ENCODE measurements at regions not wholly inside any gene's neighbourhood (a gene's known extent, or its start where the extent isn't known, plus 50 kb on each side); places are given as distances from the start of the nearest gene placed in this dataset.
A peak's percentile ranks its signal among the peaks of the same experiment; 100 is the strongest.

DNA sequence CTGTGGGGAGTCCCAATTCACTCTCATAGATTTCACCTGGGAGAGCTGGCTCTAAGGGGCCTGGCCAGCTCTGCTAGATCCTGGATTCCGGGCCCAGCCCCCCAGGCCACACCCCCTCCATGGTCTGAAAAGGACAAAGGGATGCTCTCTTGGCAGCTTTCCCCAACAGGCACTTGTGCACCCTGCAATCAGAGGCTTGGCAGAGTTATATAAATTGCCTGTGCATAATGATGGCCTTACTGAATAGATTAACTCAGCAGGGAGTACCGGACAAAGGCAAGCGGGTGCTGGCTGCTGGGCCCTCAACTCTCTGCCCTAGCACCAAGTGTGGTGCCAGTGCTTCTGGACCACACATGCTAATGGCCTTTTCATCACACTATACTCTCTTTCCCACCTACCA is 461.6 kb downstream of the BUD13 start (continued):
- TF ChIP-seq, protein P1, sequence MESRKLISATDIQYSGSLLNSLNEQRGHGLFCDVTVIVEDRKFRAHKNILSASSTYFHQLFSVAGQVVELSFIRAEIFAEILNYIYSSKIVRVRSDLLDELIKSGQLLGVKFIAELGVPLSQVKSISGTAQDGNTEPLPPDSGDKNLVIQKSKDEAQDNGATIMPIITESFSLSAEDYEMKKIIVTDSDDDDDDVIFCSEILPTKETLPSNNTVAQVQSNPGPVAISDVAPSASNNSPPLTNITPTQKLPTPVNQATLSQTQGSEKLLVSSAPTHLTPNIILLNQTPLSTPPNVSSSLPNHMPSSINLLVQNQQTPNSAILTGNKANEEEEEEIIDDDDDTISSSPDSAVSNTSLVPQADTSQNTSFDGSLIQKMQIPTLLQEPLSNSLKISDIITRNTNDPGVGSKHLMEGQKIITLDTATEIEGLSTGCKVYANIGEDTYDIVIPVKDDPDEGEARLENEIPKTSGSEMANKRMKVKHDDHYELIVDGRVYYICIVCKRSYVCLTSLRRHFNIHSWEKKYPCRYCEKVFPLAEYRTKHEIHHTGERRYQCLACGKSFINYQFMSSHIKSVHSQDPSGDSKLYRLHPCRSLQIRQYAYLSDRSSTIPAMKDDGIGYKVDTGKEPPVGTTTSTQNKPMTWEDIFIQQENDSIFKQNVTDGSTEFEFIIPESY (IDR thresholded peaks at IDR 0.05; ENCODE audit: borderline replicate concordance, low read depth) = no peak

- Histone ChIP-seq H4K20me1 (ENCODE audit: insufficient read depth) (no peaks in the 10 kb centered on the region), H3K27me3 (ENCODE audit: insufficient read depth) (no peaks in the 10 kb centered on the region), H3F3A (replicated peaks; ENCODE audit: insufficient read depth) (peaks cover 4% of the 10 kb centered on the region), H3K36me3 (replicated peaks in 1 of 2; ENCODE audit: control insufficient read depth in 1 of 2, insufficient read depth in 2 of 2, low read length in 1 of 2) (no peaks in the 10 kb centered on the region), H3K4me2 (peak overlapping the region; percentile 21; the same call in 1 of the 2 replicates), H3K27ac (ENCODE audit: low read depth in 2 of 2, low read length in 1 of 2) (peak overlapping the region; percentile 68 to 100; a peak in 3 of 4 replicates), H3K9me3 (no peaks in the 10 kb centered on the region), H3K9me2 (no peaks in the 10 kb centered on the region), H2AFZ (ENCODE audit: low read depth) (no peak overlapping the region), H3K4me3 (ENCODE audit: low read depth in 2 of 2, low read length in 1 of 2) (no peak overlapping the region), H3K9ac (no peak overlapping the region), H3K79me2 (ENCODE audit: insufficient read depth) (no peaks in the 10 kb centered on the region), H3K4me1 (ENCODE audit: control insufficient read depth in 1 of 2, insufficient read depth in 2 of 2, low read depth in 1 of 2, low read length in 1 of 2) (peaks cover 27 to 42% of the 10 kb centered on the region in 2 experiments)
- 62% methylated on average over 6 of the region's 6 CpGs for WGBS (ENCODE audit: low lambda C conversion rate)
- no peak for TF ChIP-seq MXI1 (IDR thresholded peaks at IDR 0.05; ENCODE audit: low read depth, low read length)
- TF ChIP-seq JUND (IDR thresholded peaks at IDR 0.05) = no peak
- no peak for TF ChIP-seq TEAD4 (IDR thresholded peaks at IDR 0.05; ENCODE audit: borderline replicate concordance, insufficient read depth)
- TF ChIP-seq TCF12 (IDR thresholded peaks at IDR 0.05) = no peak
- TF ChIP-seq RXRA (IDR thresholded peaks at IDR 0.05; ENCODE audit: borderline replicate concordance, low read depth) = no peak
- ChIA-PET CTCF (interaction anchor here (0.9 to 1.4 kb wide), 5 partner anchors 15 to 195 kb away, joined by 3 to 4 read pairs (median 3); no protein-coding TSS in a partner anchor), POLR2A (interaction anchor here (1.1 to 4.4 kb wide), 3 partner anchors 74 to 190 kb away, joined by 3 to 33 read pairs (median 23); no protein-coding TSS in a partner anchor)
- DNase-seq = no peak
Measured at GRCh38 chr11:116310698-116311097, 462.1 kb downstream of the BUD13 start.

DNA sequence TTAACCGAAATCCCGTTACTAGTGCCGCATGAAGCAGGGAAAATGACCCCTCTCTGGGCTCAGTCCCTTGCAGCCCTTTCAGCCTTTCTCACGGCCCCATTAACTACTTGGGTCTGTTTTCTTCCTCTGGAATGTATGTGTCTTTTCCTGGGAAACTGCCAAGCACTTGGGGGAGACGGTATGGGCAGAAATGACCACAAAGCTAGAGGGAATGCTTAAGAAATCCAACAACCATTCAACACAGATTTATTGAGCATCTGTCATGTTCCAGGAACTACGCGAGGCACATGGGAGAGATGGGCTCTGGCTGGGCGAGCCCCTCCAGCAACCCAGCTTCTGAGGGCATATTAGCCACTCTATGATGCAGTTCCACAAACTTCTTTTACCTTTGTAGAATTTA is 462.6 kb downstream of the BUD13 start:
- ChIA-PET CTCF (interaction anchor here (0.9 to 1.4 kb wide), 4 partner anchors 16 to 108 kb away, joined by 3 to 4 read pairs (median 3); no protein-coding TSS in a partner anchor), POLR2A (interaction anchor here (4.4 kb wide), 1 partner anchor 117 kb away, joined by 23 read pairs; no protein-coding TSS in a partner anchor)
- DNase-seq = no peak
- Histone ChIP-seq H3K36me3 (replicated peaks in 1 of 2; ENCODE audit: control insufficient read depth in 1 of 2, insufficient read depth in 2 of 2, low read length in 1 of 2) (no peaks in the 10 kb centered on the region), H3K4me1 (ENCODE audit: control insufficient read depth in 1 of 2, insufficient read depth in 2 of 2, low read depth in 1 of 2, low read length in 1 of 2) (peaks cover 27 to 42% of the 10 kb centered on the region in 2 experiments), H3K79me2 (ENCODE audit: insufficient read depth) (no peaks in the 10 kb centered on the region), H3K9me2 (no peaks in the 10 kb centered on the region), H3K4me3 (ENCODE audit: low read depth in 2 of 2, low read length in 1 of 2) (no peak overlapping the region), H3K27me3 (ENCODE audit: insufficient read depth) (no peaks in the 10 kb centered on the region), H2AFZ (ENCODE audit: low read depth) (no peak overlapping the region), H3K27ac (ENCODE audit: low read depth in 2 of 2, low read length in 1 of 2) (peak overlapping the region; percentile 68 to 100), H4K20me1 (ENCODE audit: insufficient read depth) (no peaks in the 10 kb centered on the region), H3K9ac (no peak overlapping the region), H3K4me2 (peak overlapping the region; percentile 21; the same call in 1 of the 2 replicates), H3K9me3 (no peaks in the 10 kb centered on the region), H3F3A (replicated peaks; ENCODE audit: insufficient read depth) (peaks cover 4% of the 10 kb centered on the region)
- 49% methylated on average over 8 of the region's 8 CpGs for WGBS (ENCODE audit: low lambda C conversion rate)
- TF ChIP-seq TCF12 (IDR thresholded peaks at IDR 0.05) (peak; percentile 87), JUND (IDR thresholded peaks at IDR 0.05) (peak; percentile 45; the same call in 1 of the 2 replicates), GATA2 (CRISPR knock-in tag; IDR thresholded peaks at IDR 0.05) (no peak), PBX3 (IDR thresholded peaks at IDR 0.05) (peak; percentile 87), FOSL2 (IDR thresholded peaks at IDR 0.05; ENCODE audit: borderline replicate concordance, low read depth) (0 out of 2 replicates have a peak, but pooled peaks have one; percentile 12), GABPA (IDR thresholded peaks at IDR 0.05; ENCODE audit: low read depth) (no peak), MEF2A (IDR thresholded peaks at IDR 0.05; ENCODE audit: borderline replicate concordance, low read depth) (no peak), MXI1 (IDR thresholded peaks at IDR 0.05; ENCODE audit: low read depth, low read length) (no peak), EP300 (IDR thresholded peaks at IDR 0.05; ENCODE audit: borderline replicate concordance in 1 of 2, low read depth in 1 of 2, low read length in 1 of 2) (peak in 1 of 2 experiments; percentile 74; a peak in 1 of 4 replicates), SIN3A (IDR thresholded peaks at IDR 0.05; ENCODE audit: borderline replicate concordance, low read depth, low read length) (no peak), TEAD4 (IDR thresholded peaks at IDR 0.05; ENCODE audit: borderline replicate concordance, insufficient read depth) (peak; percentile 47; the same call in 1 of the 2 replicates)
- TF ChIP-seq, protein P2, sequence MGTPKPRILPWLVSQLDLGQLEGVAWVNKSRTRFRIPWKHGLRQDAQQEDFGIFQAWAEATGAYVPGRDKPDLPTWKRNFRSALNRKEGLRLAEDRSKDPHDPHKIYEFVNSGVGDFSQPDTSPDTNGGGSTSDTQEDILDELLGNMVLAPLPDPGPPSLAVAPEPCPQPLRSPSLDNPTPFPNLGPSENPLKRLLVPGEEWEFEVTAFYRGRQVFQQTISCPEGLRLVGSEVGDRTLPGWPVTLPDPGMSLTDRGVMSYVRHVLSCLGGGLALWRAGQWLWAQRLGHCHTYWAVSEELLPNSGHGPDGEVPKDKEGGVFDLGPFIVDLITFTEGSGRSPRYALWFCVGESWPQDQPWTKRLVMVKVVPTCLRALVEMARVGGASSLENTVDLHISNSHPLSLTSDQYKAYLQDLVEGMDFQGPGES (IDR thresholded peaks at IDR 0.05; ENCODE audit: low read depth, low read length) = no peak
- TF ChIP-seq, protein P3, sequence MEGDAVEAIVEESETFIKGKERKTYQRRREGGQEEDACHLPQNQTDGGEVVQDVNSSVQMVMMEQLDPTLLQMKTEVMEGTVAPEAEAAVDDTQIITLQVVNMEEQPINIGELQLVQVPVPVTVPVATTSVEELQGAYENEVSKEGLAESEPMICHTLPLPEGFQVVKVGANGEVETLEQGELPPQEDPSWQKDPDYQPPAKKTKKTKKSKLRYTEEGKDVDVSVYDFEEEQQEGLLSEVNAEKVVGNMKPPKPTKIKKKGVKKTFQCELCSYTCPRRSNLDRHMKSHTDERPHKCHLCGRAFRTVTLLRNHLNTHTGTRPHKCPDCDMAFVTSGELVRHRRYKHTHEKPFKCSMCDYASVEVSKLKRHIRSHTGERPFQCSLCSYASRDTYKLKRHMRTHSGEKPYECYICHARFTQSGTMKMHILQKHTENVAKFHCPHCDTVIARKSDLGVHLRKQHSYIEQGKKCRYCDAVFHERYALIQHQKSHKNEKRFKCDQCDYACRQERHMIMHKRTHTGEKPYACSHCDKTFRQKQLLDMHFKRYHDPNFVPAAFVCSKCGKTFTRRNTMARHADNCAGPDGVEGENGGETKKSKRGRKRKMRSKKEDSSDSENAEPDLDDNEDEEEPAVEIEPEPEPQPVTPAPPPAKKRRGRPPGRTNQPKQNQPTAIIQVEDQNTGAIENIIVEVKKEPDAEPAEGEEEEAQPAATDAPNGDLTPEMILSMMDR (IDR thresholded peaks at IDR 0.05) = no peak
- TF ChIP-seq, protein P1 (IDR thresholded peaks at IDR 0.05; ENCODE audit: borderline replicate concordance, low read depth) = no peak

Measured in SK-N-SH (cell line).